A549 (cell line): ENCODE measurements at regions not wholly inside any gene's neighbourhood (a gene's known extent, or its start where the extent isn't known, plus 50 kb on each side); places are given as distances from the start of the nearest gene placed in this dataset.

Experiments
- ELK1 ChIP-seq: fragments of 150-350 bp; IDR thresholded peaks from 2 replicates; pipeline ENCODE4 v1.6.1; 2014; ENCODE audit warnings: low read depth, mild to moderate bottlenecking, low read length
- HDAC2 ChIP-seq: fragments of 200-600 bp; sonication (generic); IDR thresholded peaks from 2 replicates; pipeline ENCODE4 v1.6.1; 2016
- HEYL ChIP-seq: fragments of 250-450 bp; sonication (Bioruptor Pico); IDR thresholded peaks from 2 replicates; pipeline ENCODE4 v1.8.0; 2021; ENCODE audit warnings: mild to moderate bottlenecking, moderate library complexity
- JUNB ChIP-seq: fragments of >200 bp; sonication (Bioruptor Twin); formaldehyde crosslinking; IDR thresholded peaks from 2 replicates; pipeline ENCODE4 v1.6.1; 2016
- MAFK ChIP-seq: fragments of 450-650 bp; IDR thresholded peaks from 2 replicates; pipeline ENCODE4 v1.6.1; 2014; ENCODE audit not compliant: partially characterized antibody
- MAX ChIP-seq: IDR thresholded peaks from 2 replicates; pipeline ENCODE4 v1.6.1; 2012
- MYC ChIP-seq: IDR thresholded peaks from 2 replicates; pipeline ENCODE4 v1.6.1; 2012; ENCODE audit warnings: mild to moderate bottlenecking, inconsistent platforms, low read length, improper control_type of control experiment, borderline replicate concordance
- POLR2A ChIP-seq: IDR thresholded peaks from 2 replicates; pipeline ENCODE4 v1.6.1; 2012; ENCODE audit warnings: mild to moderate bottlenecking, low read length
- RAD21 ChIP-seq, 2 experiments: fragments of >200 bp in 1 of 2; sonication (Bioruptor Twin) in 1 of 2; formaldehyde crosslinking in 1 of 2; IDR thresholded peaks in 1 of 2; conservative IDR thresholded peaks in 1 of 2; 2 replicates in 1 of 2; 3 replicates in 1 of 2; pipeline ENCODE4 v1.6.1; 2012 to 2018; ENCODE audit warnings: inconsistent platforms in 1 of 2
- RFX5 ChIP-seq: fragments of 450-650 bp; IDR thresholded peaks from 2 replicates; pipeline ENCODE4 v1.7.1; 2014; ENCODE audit warnings: antibody characterized with exemption, mild to moderate bottlenecking, moderate library complexity
- SREBF2 ChIP-seq: fragments of 450-650 bp; IDR thresholded peaks from 2 replicates; pipeline ENCODE4 v1.6.1; 2014; ENCODE audit warnings: mild to moderate bottlenecking, moderate library complexity
- TF ChIP-seq, protein P1 (sequence below): fragments of >200 bp; sonication (Bioruptor Twin); formaldehyde crosslinking; IDR thresholded peaks from 3 replicates; pipeline ENCODE4 v1.5.1; 2016

GRCh38 chr22:49451070-49451840 is 376.4 kb downstream of the BRD1 start:
- TF ChIP-seq JUNB = no peak
- no peak for TF ChIP-seq RFX5
- no peak for TF ChIP-seq ELK1
- TF ChIP-seq, protein P1, sequence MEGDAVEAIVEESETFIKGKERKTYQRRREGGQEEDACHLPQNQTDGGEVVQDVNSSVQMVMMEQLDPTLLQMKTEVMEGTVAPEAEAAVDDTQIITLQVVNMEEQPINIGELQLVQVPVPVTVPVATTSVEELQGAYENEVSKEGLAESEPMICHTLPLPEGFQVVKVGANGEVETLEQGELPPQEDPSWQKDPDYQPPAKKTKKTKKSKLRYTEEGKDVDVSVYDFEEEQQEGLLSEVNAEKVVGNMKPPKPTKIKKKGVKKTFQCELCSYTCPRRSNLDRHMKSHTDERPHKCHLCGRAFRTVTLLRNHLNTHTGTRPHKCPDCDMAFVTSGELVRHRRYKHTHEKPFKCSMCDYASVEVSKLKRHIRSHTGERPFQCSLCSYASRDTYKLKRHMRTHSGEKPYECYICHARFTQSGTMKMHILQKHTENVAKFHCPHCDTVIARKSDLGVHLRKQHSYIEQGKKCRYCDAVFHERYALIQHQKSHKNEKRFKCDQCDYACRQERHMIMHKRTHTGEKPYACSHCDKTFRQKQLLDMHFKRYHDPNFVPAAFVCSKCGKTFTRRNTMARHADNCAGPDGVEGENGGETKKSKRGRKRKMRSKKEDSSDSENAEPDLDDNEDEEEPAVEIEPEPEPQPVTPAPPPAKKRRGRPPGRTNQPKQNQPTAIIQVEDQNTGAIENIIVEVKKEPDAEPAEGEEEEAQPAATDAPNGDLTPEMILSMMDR = no peak
- TF ChIP-seq MAFK = no peak
- no peak for TF ChIP-seq POLR2A
- no peak for TF ChIP-seq HDAC2
- no peak for TF ChIP-seq MYC
- no peak for TF ChIP-seq HEYL (CRISPR knock-in tag)
- no peak for TF ChIP-seq MAX
- no peak for TF ChIP-seq SREBF2
- TF ChIP-seq RAD21 (conservative IDR thresholded peaks at IDR 0.05 in 1 of 2, IDR thresholded peaks at IDR 0.05 in 1 of 2) = no peak
